ENCODE measurements at regions not wholly inside any gene's neighbourhood (a gene's known extent, or its start where the extent isn't known, plus 50 kb on each side); places are given as distances from the start of the nearest gene placed in this dataset.

DNA sequence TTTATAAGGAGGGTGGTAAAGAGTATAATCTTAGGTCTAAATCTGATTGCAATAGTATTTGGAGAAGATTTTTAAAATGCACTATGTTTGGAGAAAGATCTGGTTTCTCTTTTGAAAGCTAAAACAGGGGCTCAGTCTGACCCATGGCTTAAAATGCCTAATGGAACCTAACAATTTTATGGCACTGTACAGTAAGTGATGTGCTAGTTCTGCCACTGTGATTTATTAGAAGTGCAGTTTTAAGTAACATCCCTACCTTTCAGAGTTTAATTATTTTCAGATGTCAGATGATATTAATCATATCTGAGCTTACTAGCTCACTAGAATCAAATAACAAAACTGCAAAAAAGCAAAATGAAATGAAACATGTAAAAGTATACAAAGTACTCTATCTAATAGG is 514.7 kb upstream of the KCND2 start:
- H3K9ac ChIP-seq (ENCODE audit: low read depth in 1 of 2, low read length in 2 of 2) = no peak overlapping the region
- H3K36me3 ChIP-seq (ENCODE audit: control insufficient read depth in 4 of 4, insufficient read depth in 3 of 4, low read depth in 1 of 4, low read length in 3 of 4) = no peaks in the 10 kb centered on the region
- H3K27me3 ChIP-seq (ENCODE audit: control insufficient read depth in 4 of 4, insufficient read depth in 4 of 4, low read length in 3 of 4) = no peaks in the 10 kb centered on the region
- TF ChIP-seq FOXA2 (IDR thresholded peaks at IDR 0.05) (no peak), TAF1 (conservative IDR thresholded peaks at IDR 0.05) (no peak), JUND (IDR thresholded peaks at IDR 0.05) (no peak), SP1 (IDR thresholded peaks at IDR 0.05) (no peak), RAD21 (IDR thresholded peaks at IDR 0.05) (no peak), FOXA1 (IDR thresholded peaks at IDR 0.05) (no peak), HNF4G (IDR thresholded peaks at IDR 0.05) (no peak), HNF4A (conservative IDR thresholded peaks at IDR 0.05) (no peak), NR2F2 (IDR thresholded peaks at IDR 0.05) (no peak), EGR1 (IDR thresholded peaks at IDR 0.05; ENCODE audit: low read depth in 2 of 2) (no peak), YY1 (IDR thresholded peaks at IDR 0.05) (no peak)
- TF ChIP-seq, protein P1, sequence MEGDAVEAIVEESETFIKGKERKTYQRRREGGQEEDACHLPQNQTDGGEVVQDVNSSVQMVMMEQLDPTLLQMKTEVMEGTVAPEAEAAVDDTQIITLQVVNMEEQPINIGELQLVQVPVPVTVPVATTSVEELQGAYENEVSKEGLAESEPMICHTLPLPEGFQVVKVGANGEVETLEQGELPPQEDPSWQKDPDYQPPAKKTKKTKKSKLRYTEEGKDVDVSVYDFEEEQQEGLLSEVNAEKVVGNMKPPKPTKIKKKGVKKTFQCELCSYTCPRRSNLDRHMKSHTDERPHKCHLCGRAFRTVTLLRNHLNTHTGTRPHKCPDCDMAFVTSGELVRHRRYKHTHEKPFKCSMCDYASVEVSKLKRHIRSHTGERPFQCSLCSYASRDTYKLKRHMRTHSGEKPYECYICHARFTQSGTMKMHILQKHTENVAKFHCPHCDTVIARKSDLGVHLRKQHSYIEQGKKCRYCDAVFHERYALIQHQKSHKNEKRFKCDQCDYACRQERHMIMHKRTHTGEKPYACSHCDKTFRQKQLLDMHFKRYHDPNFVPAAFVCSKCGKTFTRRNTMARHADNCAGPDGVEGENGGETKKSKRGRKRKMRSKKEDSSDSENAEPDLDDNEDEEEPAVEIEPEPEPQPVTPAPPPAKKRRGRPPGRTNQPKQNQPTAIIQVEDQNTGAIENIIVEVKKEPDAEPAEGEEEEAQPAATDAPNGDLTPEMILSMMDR (IDR thresholded peaks at IDR 0.05; ENCODE audit: low read depth, low read length, missing input control) = no peak
- TF ChIP-seq, protein P2, sequence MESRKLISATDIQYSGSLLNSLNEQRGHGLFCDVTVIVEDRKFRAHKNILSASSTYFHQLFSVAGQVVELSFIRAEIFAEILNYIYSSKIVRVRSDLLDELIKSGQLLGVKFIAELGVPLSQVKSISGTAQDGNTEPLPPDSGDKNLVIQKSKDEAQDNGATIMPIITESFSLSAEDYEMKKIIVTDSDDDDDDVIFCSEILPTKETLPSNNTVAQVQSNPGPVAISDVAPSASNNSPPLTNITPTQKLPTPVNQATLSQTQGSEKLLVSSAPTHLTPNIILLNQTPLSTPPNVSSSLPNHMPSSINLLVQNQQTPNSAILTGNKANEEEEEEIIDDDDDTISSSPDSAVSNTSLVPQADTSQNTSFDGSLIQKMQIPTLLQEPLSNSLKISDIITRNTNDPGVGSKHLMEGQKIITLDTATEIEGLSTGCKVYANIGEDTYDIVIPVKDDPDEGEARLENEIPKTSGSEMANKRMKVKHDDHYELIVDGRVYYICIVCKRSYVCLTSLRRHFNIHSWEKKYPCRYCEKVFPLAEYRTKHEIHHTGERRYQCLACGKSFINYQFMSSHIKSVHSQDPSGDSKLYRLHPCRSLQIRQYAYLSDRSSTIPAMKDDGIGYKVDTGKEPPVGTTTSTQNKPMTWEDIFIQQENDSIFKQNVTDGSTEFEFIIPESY (IDR thresholded peaks at IDR 0.05) = no peak
- TF ChIP-seq, protein P3, sequence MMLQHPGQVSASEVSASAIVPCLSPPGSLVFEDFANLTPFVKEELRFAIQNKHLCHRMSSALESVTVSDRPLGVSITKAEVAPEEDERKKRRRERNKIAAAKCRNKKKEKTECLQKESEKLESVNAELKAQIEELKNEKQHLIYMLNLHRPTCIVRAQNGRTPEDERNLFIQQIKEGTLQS (IDR thresholded peaks at IDR 0.05) = no peak
- TF ChIP-seq, protein P4, sequence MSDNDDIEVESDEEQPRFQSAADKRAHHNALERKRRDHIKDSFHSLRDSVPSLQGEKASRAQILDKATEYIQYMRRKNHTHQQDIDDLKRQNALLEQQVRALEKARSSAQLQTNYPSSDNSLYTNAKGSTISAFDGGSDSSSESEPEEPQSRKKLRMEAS (IDR thresholded peaks at IDR 0.05) = no peak
- H3K4me3 ChIP-seq (ENCODE audit: low read depth in 1 of 3, low read length in 3 of 3) = no peak overlapping the region
- no peak overlapping the region for H3K27ac ChIP-seq (ENCODE audit: low read depth in 1 of 2, low read length in 2 of 2)
- H3K9me3 ChIP-seq (ENCODE audit: control insufficient read depth in 4 of 4, low read length in 3 of 4) = no peaks in the 10 kb centered on the region
- DNase-seq (ENCODE audit: low spot score) = no peak
- H3K4me1 ChIP-seq (ENCODE audit: control insufficient read depth in 4 of 4, insufficient read depth in 4 of 4, low read length in 3 of 4) = no peaks in the 10 kb centered on the region

DNA sequence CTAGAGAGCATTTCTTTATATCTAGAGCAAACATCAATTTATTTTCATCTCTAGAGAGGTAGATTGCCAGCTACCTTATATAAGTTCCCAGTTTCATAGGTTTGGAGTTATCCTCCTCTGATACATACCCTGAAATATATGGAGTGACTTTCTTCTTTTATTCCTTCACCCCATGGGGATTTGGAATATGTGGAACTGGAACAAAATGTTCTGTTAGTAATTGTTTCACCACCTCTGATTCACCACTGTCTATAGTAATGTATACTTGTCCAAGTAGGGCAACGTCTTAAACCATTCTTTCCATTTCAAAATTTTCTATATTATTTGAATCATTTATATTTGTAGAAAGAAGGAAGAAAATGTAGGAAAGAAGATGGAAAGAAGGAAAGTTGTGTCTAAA is 511.2 kb upstream of the KCND2 start:
- no peak overlapping the region for H3K4me3 ChIP-seq (ENCODE audit: low read depth in 1 of 3, low read length in 3 of 3)
- WGBS = 67% methylated on average over 1 of the region's 1 CpG
- no peak overlapping the region for H3K9ac ChIP-seq (ENCODE audit: low read depth in 1 of 2, low read length in 2 of 2)
- H3K27ac ChIP-seq (ENCODE audit: low read depth in 1 of 2, low read length in 2 of 2) = no peak overlapping the region
- DNase-seq (ENCODE audit: low spot score) = no peak
- TF ChIP-seq, protein P2 (IDR thresholded peaks at IDR 0.05) = no peak
- no peak for TF ChIP-seq JUND (IDR thresholded peaks at IDR 0.05)
- TF ChIP-seq HNF4G (IDR thresholded peaks at IDR 0.05) = no peak
- TF ChIP-seq, protein P1 (IDR thresholded peaks at IDR 0.05; ENCODE audit: low read depth, low read length, missing input control) = no peak
- no peak for TF ChIP-seq GABPA (IDR thresholded peaks at IDR 0.05 in 1 of 2, conservative IDR thresholded peaks at IDR 0.05 in 1 of 2)
- TF ChIP-seq NR2F2 (IDR thresholded peaks at IDR 0.05) = no peak
- no peak for TF ChIP-seq SP1 (IDR thresholded peaks at IDR 0.05)
- TF ChIP-seq RXRA (IDR thresholded peaks at IDR 0.05) = no peak
- TF ChIP-seq, protein P5, sequence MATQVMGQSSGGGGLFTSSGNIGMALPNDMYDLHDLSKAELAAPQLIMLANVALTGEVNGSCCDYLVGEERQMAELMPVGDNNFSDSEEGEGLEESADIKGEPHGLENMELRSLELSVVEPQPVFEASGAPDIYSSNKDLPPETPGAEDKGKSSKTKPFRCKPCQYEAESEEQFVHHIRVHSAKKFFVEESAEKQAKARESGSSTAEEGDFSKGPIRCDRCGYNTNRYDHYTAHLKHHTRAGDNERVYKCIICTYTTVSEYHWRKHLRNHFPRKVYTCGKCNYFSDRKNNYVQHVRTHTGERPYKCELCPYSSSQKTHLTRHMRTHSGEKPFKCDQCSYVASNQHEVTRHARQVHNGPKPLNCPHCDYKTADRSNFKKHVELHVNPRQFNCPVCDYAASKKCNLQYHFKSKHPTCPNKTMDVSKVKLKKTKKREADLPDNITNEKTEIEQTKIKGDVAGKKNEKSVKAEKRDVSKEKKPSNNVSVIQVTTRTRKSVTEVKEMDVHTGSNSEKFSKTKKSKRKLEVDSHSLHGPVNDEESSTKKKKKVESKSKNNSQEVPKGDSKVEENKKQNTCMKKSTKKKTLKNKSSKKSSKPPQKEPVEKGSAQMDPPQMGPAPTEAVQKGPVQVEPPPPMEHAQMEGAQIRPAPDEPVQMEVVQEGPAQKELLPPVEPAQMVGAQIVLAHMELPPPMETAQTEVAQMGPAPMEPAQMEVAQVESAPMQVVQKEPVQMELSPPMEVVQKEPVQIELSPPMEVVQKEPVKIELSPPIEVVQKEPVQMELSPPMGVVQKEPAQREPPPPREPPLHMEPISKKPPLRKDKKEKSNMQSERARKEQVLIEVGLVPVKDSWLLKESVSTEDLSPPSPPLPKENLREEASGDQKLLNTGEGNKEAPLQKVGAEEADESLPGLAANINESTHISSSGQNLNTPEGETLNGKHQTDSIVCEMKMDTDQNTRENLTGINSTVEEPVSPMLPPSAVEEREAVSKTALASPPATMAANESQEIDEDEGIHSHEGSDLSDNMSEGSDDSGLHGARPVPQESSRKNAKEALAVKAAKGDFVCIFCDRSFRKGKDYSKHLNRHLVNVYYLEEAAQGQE (IDR thresholded peaks at IDR 0.05) = no peak
- no peak for TF ChIP-seq FOXA1 (IDR thresholded peaks at IDR 0.05)
- TF ChIP-seq YY1 (IDR thresholded peaks at IDR 0.05) = no peak
- TF ChIP-seq, protein P3 (IDR thresholded peaks at IDR 0.05) = no peak
- no peak for TF ChIP-seq FOXA2 (IDR thresholded peaks at IDR 0.05)
- TF ChIP-seq RAD21 (IDR thresholded peaks at IDR 0.05) = no peak
- no peak for TF ChIP-seq EGR1 (IDR thresholded peaks at IDR 0.05; ENCODE audit: low read depth in 2 of 2)
- TF ChIP-seq, protein P4 (IDR thresholded peaks at IDR 0.05) = no peak
- no peaks in the 10 kb centered on the region for H3K27me3 ChIP-seq (ENCODE audit: control insufficient read depth in 4 of 4, insufficient read depth in 4 of 4, low read length in 3 of 4)
- H3K9me3 ChIP-seq (ENCODE audit: control insufficient read depth in 4 of 4, low read length in 3 of 4) = no peaks in the 10 kb centered on the region
- no peaks in the 10 kb centered on the region for H3K4me1 ChIP-seq (ENCODE audit: control insufficient read depth in 4 of 4, insufficient read depth in 4 of 4, low read length in 3 of 4)
- no peaks in the 10 kb centered on the region for H3K36me3 ChIP-seq (ENCODE audit: control insufficient read depth in 4 of 4, insufficient read depth in 3 of 4, low read depth in 1 of 4, low read length in 3 of 4)

Measured in liver (tissue), 8 donors.